Trophoblast cell (in vitro differentiated cells and primary cell): ENCODE measurements at regions not wholly inside any gene's neighbourhood (a gene's known extent, or its start where the extent isn't known, plus 50 kb on each side); places are given as distances from the start of the nearest gene placed in this dataset.

Source experiments
- DNase-seq, 2 donors: peaks; one replicate each; pipeline ENCODE4 v3.0.0-alpha.2; 2016
- H2AFZ ChIP-seq: 2 replicates; pipeline ENCODE4 v1.6.1; 2013; ENCODE audit warnings: low read length, moderate library complexity, mild to moderate bottlenecking; ENCODE audit not compliant: insufficient read depth, poor library complexity
- H2AK5ac ChIP-seq: 2 replicates; pipeline ENCODE4 v1.6.1; 2013; ENCODE audit warnings: mild to moderate bottlenecking, low read length
- H2BK120ac ChIP-seq: 2 replicates; pipeline ENCODE4 v1.6.1; 2013; ENCODE audit warnings: low read length, mild to moderate bottlenecking, moderate library complexity; ENCODE audit not compliant: insufficient read depth, poor library complexity
- H2BK12ac ChIP-seq: 2 replicates; pipeline ENCODE4 v1.6.1; 2013; ENCODE audit warnings: mild to moderate bottlenecking, low read length, moderate library complexity
- H2BK5ac ChIP-seq: 2 replicates; pipeline ENCODE4 v1.6.1; 2013; ENCODE audit warnings: low read length, low read depth, moderate library complexity, mild to moderate bottlenecking; ENCODE audit not compliant: poor library complexity
- H3K14ac ChIP-seq: 2 replicates; pipeline ENCODE4 v1.6.1; 2013; ENCODE audit warnings: mild to moderate bottlenecking, low read length
- H3K18ac ChIP-seq: 2 replicates; pipeline ENCODE4 v1.6.1; 2013; ENCODE audit warnings: mild to moderate bottlenecking, low read length
- H3K23ac ChIP-seq: 2 replicates; pipeline ENCODE4 v1.6.1; 2013; ENCODE audit warnings: low read length
- H3K27ac ChIP-seq: 2 replicates; pipeline ENCODE4 v1.5.1; 2013; ENCODE audit warnings: low read depth, mild to moderate bottlenecking, inconsistent platforms, low read length, moderate library complexity
- H3K27me3 ChIP-seq: 2 replicates; pipeline ENCODE4 v1.6.1; 2013; ENCODE audit warnings: inconsistent platforms, mild to moderate bottlenecking, low read length, moderate library complexity; ENCODE audit not compliant: insufficient read depth
- H3K36me3 ChIP-seq, 2 experiments: 1 replicate in 1 of 2; 2 replicates in 1 of 2; pipeline ENCODE4 v1.6.1; 2013; ENCODE audit warnings: low read length in 2 of 2, mild to moderate bottlenecking in 2 of 2, moderate library complexity in 1 of 2; ENCODE audit not compliant: insufficient read depth in 2 of 2, control insufficient read depth in 1 of 2
- H3K4ac ChIP-seq: 2 replicates; pipeline ENCODE4 v1.6.1; 2013; ENCODE audit warnings: low read depth, mild to moderate bottlenecking, low read length, moderate library complexity
- H3K4me1 ChIP-seq, 2 experiments: 1 replicate in 1 of 2; 2 replicates in 1 of 2; pipeline ENCODE4 v1.6.1; 2013; ENCODE audit warnings: low read length in 2 of 2, mild to moderate bottlenecking in 2 of 2, moderate library complexity in 1 of 2; ENCODE audit not compliant: insufficient read depth in 2 of 2, control insufficient read depth in 1 of 2
- H3K4me2 ChIP-seq: 2 replicates; pipeline ENCODE4 v1.6.1; 2013; ENCODE audit warnings: inconsistent platforms, mild to moderate bottlenecking, low read length, moderate library complexity
- H3K4me3 ChIP-seq: 2 replicates; pipeline ENCODE4 v1.5.1; 2013; ENCODE audit warnings: mild to moderate bottlenecking, low read depth, low read length, inconsistent platforms
- H3K79me1 ChIP-seq: one replicate; pipeline ENCODE4 v1.6.1; 2013; ENCODE audit warnings: low read length
- H3K79me2 ChIP-seq: 2 replicates; pipeline ENCODE4 v1.6.1; 2013; ENCODE audit warnings: low read length, mild to moderate bottlenecking; ENCODE audit not compliant: control insufficient read depth, insufficient read depth, poor library complexity
- H3K9ac ChIP-seq: 2 replicates; pipeline ENCODE4 v1.6.1; 2013; ENCODE audit warnings: mild to moderate bottlenecking, low read length
- H3K9me3 ChIP-seq: 2 replicates; pipeline ENCODE4 v1.6.1; 2013; ENCODE audit warnings: low read depth, mild to moderate bottlenecking, control low read depth, inconsistent platforms, low read length; ENCODE audit not compliant: insufficient read depth
- H4K12ac ChIP-seq: 2 replicates; pipeline ENCODE4 v1.6.1; 2013; ENCODE audit warnings: low read depth, mild to moderate bottlenecking, low read length, moderate library complexity
- H4K8ac ChIP-seq: 2 replicates; pipeline ENCODE4 v1.6.1; 2013; ENCODE audit warnings: low read depth, mild to moderate bottlenecking, low read length, moderate library complexity
- H4K91ac ChIP-seq: one replicate; pipeline ENCODE4 v1.6.1; 2013; ENCODE audit warnings: low read depth, mild to moderate bottlenecking, low read length, moderate library complexity
- WGBS: extraction: QIAGEN DNeasy Blood & Tissue Kit; methylation state at CpG from one replicate; pipeline ENCODE4 v1.1.7; 2013; ENCODE audit warnings: missing lambda C conversion rate; ENCODE audit not compliant: insufficient read length, insufficient coverage; ENCODE audit errors: extremely low coverage; 5-methylcytosine and 5-hydroxymethylcytosine counted together

DNA sequence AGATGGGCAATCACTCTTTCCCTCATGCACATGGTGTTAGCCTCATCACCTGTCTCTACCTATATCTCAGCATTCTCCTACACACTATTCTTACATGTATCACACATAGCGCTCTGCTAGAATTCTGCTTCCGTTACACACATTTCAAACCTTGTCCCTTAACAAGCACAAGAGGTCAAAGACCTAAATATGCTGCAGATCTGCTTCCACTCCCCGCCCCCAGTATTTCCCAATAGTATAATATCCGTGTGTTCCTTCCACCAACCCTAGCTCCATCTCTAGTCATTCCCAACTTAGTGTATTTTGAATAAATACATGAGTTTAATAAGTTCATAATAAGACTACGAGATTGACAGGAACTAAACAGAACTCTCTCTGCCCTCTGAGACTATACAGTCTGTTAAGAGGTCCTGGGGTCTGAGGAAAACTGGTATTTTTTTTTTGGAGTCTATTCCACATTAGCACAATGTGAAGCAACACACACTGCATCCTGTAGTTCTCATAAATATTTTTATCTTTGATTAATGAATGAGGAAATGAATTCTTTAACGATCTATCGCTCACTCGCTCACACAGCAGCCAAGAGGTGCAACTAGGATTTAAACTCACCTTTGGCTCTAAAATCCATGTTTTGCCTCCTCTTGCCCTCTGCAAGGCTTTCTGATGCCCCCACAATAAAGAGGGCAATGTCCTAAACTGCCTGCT is 491.6 kb downstream of the QKI start:
- no peak overlapping the region for H3K14ac ChIP-seq
- no peak overlapping the region for H2AK5ac ChIP-seq
- H4K12ac ChIP-seq: no peak overlapping the region
- no peaks in the 10 kb centered on the region for H3K4me1 ChIP-seq
- no CpG with 5 or more reads among the region's 8 CpGs for WGBS
- H3K36me3 ChIP-seq: no peaks in the 10 kb centered on the region
- H3K4ac ChIP-seq: no peak overlapping the region
- no peak overlapping the region for H3K9ac ChIP-seq
- H2AFZ ChIP-seq: no peak overlapping the region
- no peak overlapping the region for H4K91ac ChIP-seq
- H2BK5ac ChIP-seq: no peak overlapping the region
- no peaks in the 10 kb centered on the region for H3K27me3 ChIP-seq
- H4K8ac ChIP-seq: no peak overlapping the region
- H3K18ac ChIP-seq: no peak overlapping the region
- H3K79me2 ChIP-seq: no peaks in the 10 kb centered on the region
- no peak overlapping the region for H3K4me3 ChIP-seq
- H2BK120ac ChIP-seq: no peak overlapping the region
- no peak overlapping the region for H3K4me2 ChIP-seq
- H3K9me3 ChIP-seq: peaks cover 1% of the 10 kb centered on the region
- no peak overlapping the region for H3K27ac ChIP-seq
- no peak overlapping the region for H3K23ac ChIP-seq
- no peak overlapping the region for H2BK12ac ChIP-seq
- H3K79me1 ChIP-seq: no peaks in the 10 kb centered on the region
- DNase-seq: no peak

DNA sequence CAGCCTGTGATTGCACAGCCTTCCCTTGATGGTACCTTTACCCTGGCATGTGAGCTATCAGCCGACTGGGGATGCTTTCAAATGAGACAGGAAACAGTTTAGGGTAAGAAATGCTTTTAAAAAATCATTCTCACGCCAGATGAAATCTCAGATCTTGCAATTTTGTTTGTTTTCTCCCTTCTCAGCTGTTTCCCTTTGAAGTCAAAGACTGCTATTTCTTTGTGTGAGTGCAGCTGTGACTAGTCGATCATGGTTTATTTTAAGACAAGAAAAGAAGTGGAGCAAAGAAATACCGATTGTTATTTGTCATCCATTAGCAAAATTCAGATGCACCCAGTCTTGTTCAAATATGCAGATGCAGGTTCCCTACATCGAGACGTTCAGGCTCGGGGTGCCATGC is 489.7 kb downstream of the QKI start:
- Histone ChIP-seq H4K91ac (no peak overlapping the region), H3K4me1 (no peaks in the 10 kb centered on the region), H3K9ac (no peak overlapping the region), H3K18ac (no peak overlapping the region), H3K4ac (no peak overlapping the region), H2AK5ac (no peak overlapping the region), H3K4me3 (no peak overlapping the region), H3K79me2 (no peaks in the 10 kb centered on the region), H2BK12ac (no peak overlapping the region), H2BK5ac (no peak overlapping the region), H2BK120ac (no peak overlapping the region), H3K9me3 (peaks cover 1% of the 10 kb centered on the region), H3K23ac (no peak overlapping the region), H3K36me3 (no peaks in the 10 kb centered on the region), H4K12ac (no peak overlapping the region), H3K4me2 (no peak overlapping the region), H3K79me1 (no peaks in the 10 kb centered on the region), H3K27ac (no peak overlapping the region), H4K8ac (no peak overlapping the region), H3K14ac (no peak overlapping the region), H3K27me3 (no peaks in the 10 kb centered on the region), H2AFZ (no peak overlapping the region)
- no CpG with 5 or more reads among the region's 7 CpGs for WGBS
- no peak for DNase-seq

DNA sequence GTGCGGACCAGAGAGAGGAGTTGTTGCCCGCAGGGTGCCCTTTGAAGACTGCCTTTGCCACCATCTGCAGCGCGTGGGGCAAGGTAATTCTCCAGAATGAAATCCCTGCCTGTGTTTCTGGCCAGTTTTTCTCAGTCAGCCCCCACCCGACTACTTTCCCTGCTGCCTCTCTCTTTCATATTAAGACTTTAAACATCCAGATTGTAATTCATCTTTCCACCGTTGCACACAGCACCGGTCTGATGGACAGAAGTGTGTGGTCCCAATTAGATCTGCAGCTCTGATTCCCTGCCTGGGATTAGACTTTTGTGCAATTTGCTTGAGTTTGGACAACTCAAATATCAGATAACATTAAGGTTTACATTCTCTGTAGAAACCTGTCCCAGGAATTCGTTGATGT is 489.0 kb downstream of the QKI start:
- WGBS: no CpG with 5 or more reads among the region's 8 CpGs
- no peaks in the 10 kb centered on the region for H3K79me1 ChIP-seq
- no peak overlapping the region for H2BK12ac ChIP-seq
- no peak for DNase-seq
- H2AFZ ChIP-seq: no peak overlapping the region
- no peak overlapping the region for H3K4me2 ChIP-seq
- no peak overlapping the region for H3K9ac ChIP-seq
- no peak overlapping the region for H3K23ac ChIP-seq
- peaks cover 1% of the 10 kb centered on the region for H3K9me3 ChIP-seq
- no peaks in the 10 kb centered on the region for H3K36me3 ChIP-seq
- H3K14ac ChIP-seq: no peak overlapping the region
- H2BK5ac ChIP-seq: no peak overlapping the region
- H3K4me3 ChIP-seq: no peak overlapping the region
- no peak overlapping the region for H3K27ac ChIP-seq
- H4K91ac ChIP-seq: no peak overlapping the region
- no peak overlapping the region for H3K18ac ChIP-seq
- H2BK120ac ChIP-seq: no peak overlapping the region
- H3K79me2 ChIP-seq: no peaks in the 10 kb centered on the region
- H3K4me1 ChIP-seq: no peaks in the 10 kb centered on the region
- no peak overlapping the region for H3K4ac ChIP-seq
- no peak overlapping the region for H4K12ac ChIP-seq
- H2AK5ac ChIP-seq: no peak overlapping the region
- no peaks in the 10 kb centered on the region for H3K27me3 ChIP-seq
- no peak overlapping the region for H4K8ac ChIP-seq

DNA sequence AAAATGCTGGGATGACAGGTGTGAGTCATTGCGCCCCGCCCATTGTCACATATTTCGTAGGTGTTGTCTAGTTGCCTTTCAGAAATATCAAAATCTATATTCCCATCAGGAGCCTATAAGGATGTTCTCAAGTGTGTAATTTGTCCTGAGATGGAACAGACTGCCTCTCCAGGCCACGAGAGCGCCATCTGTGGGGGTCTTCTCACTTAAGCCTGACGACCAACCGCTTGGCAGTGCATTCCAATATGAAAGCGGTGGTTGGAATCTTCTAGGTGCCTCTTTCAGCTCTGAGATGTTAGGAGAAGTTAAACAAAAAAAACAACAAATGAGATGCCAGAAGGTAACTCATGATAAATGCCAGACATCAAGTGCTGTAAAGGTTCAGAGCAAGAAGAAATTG is 488.5 kb downstream of the QKI start:
- Histone ChIP-seq H3K79me2 (no peaks in the 10 kb centered on the region), H3K9ac (no peak overlapping the region), H3K14ac (no peak overlapping the region), H4K12ac (no peak overlapping the region), H2AFZ (no peak overlapping the region), H3K18ac (no peak overlapping the region), H2BK5ac (no peak overlapping the region), H3K4me2 (no peak overlapping the region), H3K27me3 (no peaks in the 10 kb centered on the region), H3K23ac (no peak overlapping the region), H2BK12ac (no peak overlapping the region), H3K27ac (no peak overlapping the region), H3K4ac (no peak overlapping the region), H2BK120ac (no peak overlapping the region), H3K9me3 (peaks cover 1% of the 10 kb centered on the region), H2AK5ac (no peak overlapping the region), H3K4me1 (no peaks in the 10 kb centered on the region), H3K79me1 (no peaks in the 10 kb centered on the region), H4K91ac (no peak overlapping the region), H3K4me3 (no peak overlapping the region), H3K36me3 (no peaks in the 10 kb centered on the region), H4K8ac (no peak overlapping the region)
- DNase-seq: no peak
- WGBS: no CpG with 5 or more reads among the region's 8 CpGs
